H1 (cell line): ENCODE measurements at regions not wholly inside any gene's neighbourhood (a gene's known extent, or its start where the extent isn't known, plus 50 kb on each side); places are given as distances from the start of the nearest gene placed in this dataset.

ENCODE experiments used
- CTCF ChIA-PET: fragments of 300-600 bp; sonication (Branson Sonifier 250); formaldehyde crosslinking; loops from one replicate; lab custom pipeline; 2021; ENCODE audit not compliant: partially characterized antibody; lab: Charles Lee
- POLR2A ChIA-PET: fragments of 300-600 bp; sonication (Branson Sonifier 250); formaldehyde crosslinking; loops from one replicate; lab custom pipeline; 2021; ENCODE audit warnings: inconsistent platforms; ENCODE audit not compliant: partially characterized antibody; lab: Charles Lee
- DNase-seq, 2 experiments: peaks; one replicate each; pipeline versions ENCODE4 v3.0.0 to v3.0.0-alpha.2; 2010 to 2022; ENCODE audit warnings: low spot score in 2 of 2, low read depth in 1 of 2, mixed read lengths in 1 of 2
- FAIRE-seq: peaks from 2 replicates; lab custom pipeline; 2011; peaks lifted over from hg19 to GRCh38; lab: Jason Lieb, UNC
- H2AFZ ChIP-seq: 2 replicates; pipeline ENCODE4 v1.8.1; 2012; ENCODE audit warnings: low read length, inconsistent platforms
- H2AK5ac ChIP-seq: 2 replicates; pipeline ENCODE4 v1.6.1; 2013; ENCODE audit warnings: low read depth, low read length
- H2BK120ac ChIP-seq: replicated peaks from 2 replicates; pipeline ENCODE3; 2013; ENCODE audit warnings: low read depth, low read length, inconsistent platforms
- H2BK12ac ChIP-seq: 2 replicates; pipeline ENCODE4 v1.6.1; 2013; ENCODE audit warnings: low read depth, low read length
- H2BK15ac ChIP-seq: 2 replicates; pipeline ENCODE4 v1.6.1; 2013; ENCODE audit warnings: low read length
- H2BK20ac ChIP-seq: 2 replicates; pipeline ENCODE4 v1.6.1; 2013; ENCODE audit warnings: low read length
- H2BK5ac ChIP-seq: 2 replicates; pipeline ENCODE4 v1.6.1; 2013; ENCODE audit warnings: low read depth, low read length
- H3K14ac ChIP-seq: 2 replicates; pipeline ENCODE4 v1.6.1; 2013; ENCODE audit warnings: inconsistent platforms; ENCODE audit not compliant: insufficient read length
- H3K18ac ChIP-seq: 2 replicates; pipeline ENCODE4 v1.6.1; 2013; ENCODE audit warnings: low read length; ENCODE audit errors: extremely low read depth
- H3K23ac ChIP-seq: 2 replicates; pipeline ENCODE4 v1.6.1; 2013; ENCODE audit warnings: inconsistent platforms; ENCODE audit not compliant: insufficient read length
- H3K23me2 ChIP-seq: 2 replicates; pipeline ENCODE4 v1.6.1; 2013; ENCODE audit warnings: low read depth, low read length
- H3K27ac ChIP-seq: 2 replicates; pipeline ENCODE4 v1.6.1; 2011; ENCODE audit warnings: low read depth, low read length, inconsistent platforms
- H3K27me3 ChIP-seq, 4 experiments: replicated peaks in 1 of 4; 1 replicate in 1 of 4; 2 replicates in 3 of 4; pipeline versions ENCODE4 v1.6.1 to v1.8.1; 2011 to 2013; ENCODE audit warnings: low read length in 3 of 4, mild to moderate bottlenecking in 3 of 4, inconsistent platforms in 2 of 4, mixed read lengths in 2 of 4, moderate library complexity in 1 of 4; ENCODE audit not compliant: control insufficient read depth in 3 of 4, insufficient read depth in 3 of 4; ENCODE audit errors: extremely low read depth in 1 of 4
- H3K36me3 ChIP-seq, 4 experiments: 2 replicates each; pipeline versions ENCODE4 v1.6.1 to v1.8.1; 2011 to 2013; ENCODE audit warnings: mild to moderate bottlenecking in 4 of 4, low read length in 3 of 4, moderate library complexity in 2 of 4, control low read depth in 1 of 4, inconsistent platforms in 1 of 4; ENCODE audit not compliant: insufficient read depth in 4 of 4, control insufficient read depth in 2 of 4
- H3K4ac ChIP-seq: replicated peaks from 2 replicates; pipeline ENCODE3; 2013; ENCODE audit warnings: low read length, low read depth, mixed read lengths, inconsistent platforms; ENCODE audit not compliant: insufficient read length
- H3K4me1 ChIP-seq, 4 experiments: replicated peaks in 1 of 4; 1 replicate in 1 of 4; 2 replicates in 3 of 4; pipeline versions ENCODE4 v1.6.1 to v1.8.1; 2011 to 2013; ENCODE audit warnings: low read length in 3 of 4, inconsistent platforms in 2 of 4, mixed read lengths in 1 of 4; ENCODE audit not compliant: insufficient read depth in 4 of 4, control insufficient read depth in 3 of 4
- H3K4me2 ChIP-seq, 2 experiments: 2 replicates each; pipeline versions ENCODE4 v1.6.1 to v1.8.1; 2011 to 2013; ENCODE audit warnings: low read depth in 2 of 2, low read length in 2 of 2, control low read depth in 1 of 2, inconsistent platforms in 1 of 2, mild to moderate bottlenecking in 1 of 2; ENCODE audit not compliant: insufficient read depth in 1 of 2
- H3K4me3 ChIP-seq, 4 experiments: fragments of 200-600, 300-600 bp in 1 of 4; sonication (generic), shearing (Covaris generic), sonication (Bioruptor Twin) in 1 of 4; 2 replicates each; pipeline versions ENCODE4 v1.5.1 to v1.8.1; 2011 to 2016; ENCODE audit warnings: low read length in 4 of 4, low read depth in 3 of 4, control low read depth in 2 of 4, inconsistent platforms in 2 of 4, mild to moderate bottlenecking in 2 of 4, mixed read lengths in 1 of 4, moderate library complexity in 1 of 4; ENCODE audit not compliant: insufficient read depth in 2 of 4; ENCODE audit errors: extremely low read depth in 1 of 4
- H3K56ac ChIP-seq: replicated peaks from 2 replicates; pipeline ENCODE3; 2013; ENCODE audit warnings: low read depth, mild to moderate bottlenecking, mixed read lengths, low read length, inconsistent platforms; ENCODE audit not compliant: insufficient read length
- H3K79me1 ChIP-seq: 2 replicates; pipeline ENCODE4 v1.6.1; 2013; ENCODE audit warnings: low read depth, low read length, control low read depth
- H3K79me2 ChIP-seq, 2 experiments: 2 replicates each; pipeline versions ENCODE4 v1.6.1 to v1.8.1; 2012 to 2013; ENCODE audit warnings: low read length in 2 of 2, mild to moderate bottlenecking in 2 of 2, inconsistent platforms in 1 of 2; ENCODE audit not compliant: insufficient read depth in 2 of 2, control insufficient read depth in 1 of 2
- H3K9ac ChIP-seq, 4 experiments: replicated peaks in 1 of 4; 1 replicate in 1 of 4; 2 replicates in 3 of 4; pipeline versions ENCODE4 v1.6.1 to v1.8.1; 2011 to 2013; ENCODE audit warnings: low read depth in 3 of 4, low read length in 3 of 4, control low read depth in 2 of 4, mild to moderate bottlenecking in 2 of 4, moderate library complexity in 2 of 4, inconsistent platforms in 1 of 4; ENCODE audit errors: extremely low read depth in 1 of 4
- H3K9me3 ChIP-seq, 2 experiments: 2 replicates each; pipeline versions ENCODE4 v1.6.1 to v1.8.1; 2012 to 2013; ENCODE audit warnings: mild to moderate bottlenecking in 2 of 2, moderate library complexity in 2 of 2, control low read depth in 1 of 2, inconsistent platforms in 1 of 2, low read depth in 1 of 2, low read length in 1 of 2, mixed read lengths in 1 of 2; ENCODE audit not compliant: insufficient read depth in 2 of 2
- H4K20me1 ChIP-seq, 2 experiments: replicated peaks in 1 of 2; 2 replicates each; pipeline versions ENCODE3 to v1.8.1; 2011 to 2013; ENCODE audit warnings: inconsistent platforms in 2 of 2, low read length in 2 of 2, mild to moderate bottlenecking in 1 of 2; ENCODE audit not compliant: insufficient read depth in 2 of 2, control insufficient read depth in 1 of 2
- H4K5ac ChIP-seq: 2 replicates; pipeline ENCODE4 v1.6.1; 2013; ENCODE audit warnings: low read length, low read depth, mixed read lengths, inconsistent platforms; ENCODE audit not compliant: insufficient read length
- H4K8ac ChIP-seq: 2 replicates; pipeline ENCODE4 v1.8.0; 2013; ENCODE audit warnings: mild to moderate bottlenecking, moderate library complexity, low read length, inconsistent platforms; ENCODE audit not compliant: insufficient read depth; ENCODE audit errors: extremely low read depth
- H4K91ac ChIP-seq: replicated peaks from 2 replicates; pipeline ENCODE3; 2013; ENCODE audit warnings: low read length, mixed read lengths, inconsistent platforms; ENCODE audit not compliant: insufficient read length
- CEBPB ChIP-seq: IDR thresholded peaks from 2 replicates; pipeline ENCODE4 v1.6.1; 2012; ENCODE audit warnings: low read depth, low read length
- RFX5 ChIP-seq: IDR thresholded peaks from 2 replicates; pipeline ENCODE4 v1.6.1; 2011; ENCODE audit warnings: low read depth, low read length, improper control_type of control experiment, borderline replicate concordance
- RNF2 ChIP-seq: fragments of 200-900, 300-1000 bp; sonication (generic); IDR thresholded peaks from 2 replicates; pipeline ENCODE4 v1.7.1; 2016; ENCODE audit warnings: borderline replicate concordance, low read depth, mild to moderate bottlenecking, antibody characterized with exemption, low read length; ENCODE audit not compliant: poor library complexity, severe bottlenecking; ENCODE audit errors: missing control alignments
- SUZ12 ChIP-seq: fragments of 200-600 bp; sonication (generic); IDR thresholded peaks from 2 replicates; pipeline ENCODE4 v1.6.1; 2012; ENCODE audit warnings: mild to moderate bottlenecking, inconsistent platforms, low read length, moderate library complexity, mixed read lengths
- WGBS, 2 experiments: shearing (Covaris generic) in 1 of 2; methylation state at CpG; one replicate each; pipeline versions ENCODE4 v1.1.6 to v1.1.7; 2013 to 2015; ENCODE audit warnings: low lambda C conversion rate in 2 of 2, mixed read lengths in 2 of 2, inconsistent platforms in 1 of 2, low coverage in 1 of 2, missing lambda C conversion rate in 1 of 2; ENCODE audit not compliant: insufficient replicate concordance in 2 of 2, insufficient coverage in 1 of 2, insufficient read length in 1 of 2; ENCODE audit errors: extremely low coverage in 1 of 2, missing lambda C conversion rate in 1 of 2; 5-methylcytosine and 5-hydroxymethylcytosine counted together
- TF ChIP-seq, protein P1 (sequence below): IDR thresholded peaks from 2 replicates; pipeline ENCODE4 v1.6.1; 2012; ENCODE audit warnings: inconsistent platforms
- TF ChIP-seq, protein P2 (sequence below): IDR thresholded peaks from 2 replicates; pipeline ENCODE4 v1.6.1; 2011; ENCODE audit warnings: low read depth, mild to moderate bottlenecking, low read length; ENCODE audit not compliant: insufficient read depth

DNA sequence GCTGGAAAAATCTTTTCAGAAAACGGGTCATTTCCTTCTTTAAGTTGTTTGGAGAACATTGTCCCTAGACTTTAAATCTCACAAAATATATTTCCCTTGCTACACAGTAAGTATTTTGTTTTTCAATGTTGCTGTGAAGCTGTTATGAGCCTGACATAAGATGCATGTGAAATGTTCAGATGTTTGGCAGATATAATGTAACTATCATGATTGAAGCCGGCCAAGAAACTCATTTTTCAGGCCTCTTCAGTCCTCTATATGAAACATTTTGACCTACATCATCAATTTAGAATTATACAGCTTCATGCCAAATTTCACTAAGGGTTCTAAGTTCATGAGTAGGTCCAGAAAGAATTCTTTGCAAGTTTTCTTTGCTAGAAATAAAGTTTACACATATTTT lies 133.8 kb downstream of the JRKL start:
- FAIRE-seq: no peak
- H3K36me3 ChIP-seq: 0 out of 8 replicates have a peak, but pooled peaks cover 0 to 2% (median 0%) of the 10 kb centered on the region in 4 experiments

More for the DNA sequence above, 133.8 kb downstream of the JRKL start:
- Histone ChIP-seq H3K79me2 (no peaks in the 10 kb centered on the region), H2BK120ac (no peak overlapping the region), H3K79me1 (no peaks in the 10 kb centered on the region), H3K18ac (no peak overlapping the region), H3K4me3 (no peak overlapping the region), H4K8ac (no peak overlapping the region), H3K23me2 (no peaks in the 10 kb centered on the region), H2BK12ac (no peak overlapping the region), H2AFZ (no peak overlapping the region), H2BK15ac (no peak overlapping the region), H2BK5ac (no peak overlapping the region), H4K91ac (no peak overlapping the region), H3K9ac (no peak overlapping the region), H3K4me2 (no peak overlapping the region), H3K27me3 (no peaks in the 10 kb centered on the region), H3K27ac (no peak overlapping the region), H4K20me1 (no peaks in the 10 kb centered on the region), H3K14ac (no peak overlapping the region), H3K9me3 (0 out of 4 replicates have a peak, but pooled peaks cover 0 to 2% of the 10 kb centered on the region in 2 experiments), H4K5ac (no peak overlapping the region), H3K23ac (no peak overlapping the region), H2AK5ac (no peak overlapping the region), H2BK20ac (no peak overlapping the region), H3K4ac (no peak overlapping the region), H3K4me1 (0 out of 7 replicates have a peak, but pooled peaks cover 0 to 4% (median 0%) of the 10 kb centered on the region in 4 experiments), H3K56ac (no peak overlapping the region)
- CTCF ChIA-PET: interaction anchor here (1.0 to 1.6 kb wide), 2 partner anchors 11 to 59 kb away, joined by 3 to 4 read pairs; no protein-coding TSS in a partner anchor
- DNase-seq: no peak
- TF ChIP-seq CEBPB: no peak
- no peak for TF ChIP-seq RNF2
- TF ChIP-seq RFX5: no peak
- no peak for TF ChIP-seq SUZ12
- TF ChIP-seq, protein P1, sequence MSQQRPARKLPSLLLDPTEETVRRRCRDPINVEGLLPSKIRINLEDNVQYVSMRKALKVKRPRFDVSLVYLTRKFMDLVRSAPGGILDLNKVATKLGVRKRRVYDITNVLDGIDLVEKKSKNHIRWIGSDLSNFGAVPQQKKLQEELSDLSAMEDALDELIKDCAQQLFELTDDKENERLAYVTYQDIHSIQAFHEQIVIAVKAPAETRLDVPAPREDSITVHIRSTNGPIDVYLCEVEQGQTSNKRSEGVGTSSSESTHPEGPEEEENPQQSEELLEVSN: no peak
- TF ChIP-seq, protein P2, sequence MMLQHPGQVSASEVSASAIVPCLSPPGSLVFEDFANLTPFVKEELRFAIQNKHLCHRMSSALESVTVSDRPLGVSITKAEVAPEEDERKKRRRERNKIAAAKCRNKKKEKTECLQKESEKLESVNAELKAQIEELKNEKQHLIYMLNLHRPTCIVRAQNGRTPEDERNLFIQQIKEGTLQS: no peak
- POLR2A ChIA-PET: no interaction called here
- 89% methylated on average over 2 of the region's 2 CpGs; no CpG with 5 or more reads in 1 of the 2 experiments for WGBS, 2 experiments
